ENCODE measurements at regions not wholly inside any gene's neighbourhood (a gene's known extent, or its start where the extent isn't known, plus 50 kb on each side); places are given as distances from the start of the nearest gene placed in this dataset.
"Not testable (repeated sequence)": the region's sequence is repeated elsewhere in the genome, so short reads cannot be mapped to it uniquely, and the experiment has no call there.

DNA sequence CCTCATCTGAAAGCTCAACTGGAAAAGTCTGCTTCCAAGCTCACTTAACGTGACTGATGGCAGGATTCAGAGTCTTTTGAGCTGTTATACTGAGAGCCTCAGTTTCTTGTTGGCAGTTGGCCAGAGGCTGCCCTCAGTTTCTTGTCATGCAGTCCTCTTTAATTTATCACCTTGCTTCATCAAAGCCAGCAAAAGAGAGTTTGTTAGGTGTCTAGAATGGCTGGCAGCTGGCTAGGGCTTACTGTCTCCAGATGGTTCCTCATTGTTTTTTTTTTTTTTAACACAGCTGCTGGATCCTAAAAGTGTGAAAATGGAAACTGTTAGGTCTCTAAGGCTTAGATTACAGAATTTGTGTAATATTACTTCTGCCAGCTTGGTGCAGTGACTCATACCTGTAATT lies 310.6 kb downstream of the PDCD6IP start:
- Mint-ChIP-seq H3K27me3 (ENCODE audit: low read depth) (no peaks in the 10 kb centered on the region), H3K9me3 (peaks cover 2% of the 10 kb centered on the region), H3K36me3 (ENCODE audit: low read depth) (no peaks in the 10 kb centered on the region), H3K4me3 (no peak overlapping the region), H3K27ac (ENCODE audit: unreplicated experiment) (no peak overlapping the region), H3K4me1 (no peaks in the 10 kb centered on the region)
- TF ChIP-seq, protein P1, sequence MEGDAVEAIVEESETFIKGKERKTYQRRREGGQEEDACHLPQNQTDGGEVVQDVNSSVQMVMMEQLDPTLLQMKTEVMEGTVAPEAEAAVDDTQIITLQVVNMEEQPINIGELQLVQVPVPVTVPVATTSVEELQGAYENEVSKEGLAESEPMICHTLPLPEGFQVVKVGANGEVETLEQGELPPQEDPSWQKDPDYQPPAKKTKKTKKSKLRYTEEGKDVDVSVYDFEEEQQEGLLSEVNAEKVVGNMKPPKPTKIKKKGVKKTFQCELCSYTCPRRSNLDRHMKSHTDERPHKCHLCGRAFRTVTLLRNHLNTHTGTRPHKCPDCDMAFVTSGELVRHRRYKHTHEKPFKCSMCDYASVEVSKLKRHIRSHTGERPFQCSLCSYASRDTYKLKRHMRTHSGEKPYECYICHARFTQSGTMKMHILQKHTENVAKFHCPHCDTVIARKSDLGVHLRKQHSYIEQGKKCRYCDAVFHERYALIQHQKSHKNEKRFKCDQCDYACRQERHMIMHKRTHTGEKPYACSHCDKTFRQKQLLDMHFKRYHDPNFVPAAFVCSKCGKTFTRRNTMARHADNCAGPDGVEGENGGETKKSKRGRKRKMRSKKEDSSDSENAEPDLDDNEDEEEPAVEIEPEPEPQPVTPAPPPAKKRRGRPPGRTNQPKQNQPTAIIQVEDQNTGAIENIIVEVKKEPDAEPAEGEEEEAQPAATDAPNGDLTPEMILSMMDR (conservative IDR thresholded peaks at IDR 0.05) = no peak
- DNase-seq (ENCODE audit: low read depth, low spot score) = no peak

- H3K4me1 Mint-ChIP-seq = no peaks in the 10 kb centered on the region
- no peaks in the 10 kb centered on the region for H3K36me3 Mint-ChIP-seq (ENCODE audit: low read depth)
- no peak overlapping the region for H3K27ac Mint-ChIP-seq (ENCODE audit: unreplicated experiment)
- H3K27me3 Mint-ChIP-seq (ENCODE audit: low read depth) = no peaks in the 10 kb centered on the region
- no peak for DNase-seq (ENCODE audit: low read depth, low spot score)
- TF ChIP-seq, protein P1 (conservative IDR thresholded peaks at IDR 0.05) = no peak
- no peak overlapping the region for H3K4me3 Mint-ChIP-seq
- H3K9me3 Mint-ChIP-seq = no peaks in the 10 kb centered on the region
Measured at GRCh38 chr3:34109846-34110245, 311.4 kb downstream of the PDCD6IP start.

DNA sequence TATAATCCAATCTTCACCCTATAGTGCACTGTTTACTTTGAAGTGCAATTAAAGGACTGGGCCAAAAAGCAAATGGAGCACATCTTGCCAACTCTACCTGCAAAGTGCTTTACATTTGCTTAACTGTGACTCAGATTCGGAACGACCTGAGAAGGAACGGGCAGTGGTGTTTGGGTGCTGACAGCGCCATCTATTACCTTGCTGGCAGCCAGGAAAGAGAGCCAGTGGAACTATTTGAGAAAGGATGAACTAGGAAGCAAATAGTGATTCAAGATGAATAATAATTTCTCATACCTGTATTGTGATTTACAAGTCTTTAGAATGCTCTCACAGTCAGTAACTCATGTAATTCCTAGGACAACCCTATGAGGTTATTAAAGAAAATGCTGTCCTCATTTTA lies 312.9 kb downstream of the PDCD6IP start:
- Mint-ChIP-seq H3K36me3 (ENCODE audit: low read depth) (no peaks in the 10 kb centered on the region), H3K4me1 (no peaks in the 10 kb centered on the region), H3K27ac (ENCODE audit: unreplicated experiment) (no peak overlapping the region), H3K4me3 (no peak overlapping the region), H3K27me3 (ENCODE audit: low read depth) (no peaks in the 10 kb centered on the region), H3K9me3 (no peaks in the 10 kb centered on the region)
- DNase-seq (ENCODE audit: low read depth, low spot score) = no peak
- TF ChIP-seq, protein P1 (conservative IDR thresholded peaks at IDR 0.05) = no peak

DNA sequence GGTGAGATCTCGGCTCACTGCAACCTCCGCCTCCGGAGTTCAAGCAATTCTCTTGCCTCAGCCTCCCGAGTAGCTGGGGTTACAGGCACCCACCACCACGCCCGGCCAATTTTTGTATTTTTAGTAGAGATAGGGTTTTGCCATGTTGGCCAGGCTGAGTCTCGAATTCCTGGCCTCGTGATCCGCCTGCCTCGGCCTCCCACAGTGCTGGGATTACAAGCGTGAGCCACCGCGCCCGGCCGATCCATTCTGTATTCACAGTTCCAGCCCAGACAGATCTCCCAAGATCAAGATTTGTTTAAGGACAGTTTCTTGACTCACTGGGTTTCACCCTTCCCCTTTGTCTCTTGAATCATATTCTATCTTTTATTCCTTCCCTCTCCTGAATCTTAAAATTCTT lies 313.8 kb downstream of the PDCD6IP start:
- H3K27ac Mint-ChIP-seq (ENCODE audit: unreplicated experiment) = not testable (repeated sequence)

GRCh38 chr3:34131091-34131490 lies 332.7 kb downstream of the PDCD6IP start:
- Mint-ChIP-seq H3K4me1 (no peaks in the 10 kb centered on the region), H3K27me3 (ENCODE audit: low read depth) (no peaks in the 10 kb centered on the region)
- DNase-seq (ENCODE audit: low read depth, low spot score) = no peak

More for the DNA sequence above, 313.8 kb downstream of the PDCD6IP start:
- H3K4me1 Mint-ChIP-seq; DNase-seq (ENCODE audit: low read depth, low spot score); H3K36me3 Mint-ChIP-seq (ENCODE audit: low read depth); H3K4me3 Mint-ChIP-seq; H3K27me3 Mint-ChIP-seq (ENCODE audit: low read depth); H3K9me3 Mint-ChIP-seq: not testable (repeated sequence)

GRCh38 chr3:34132069-34132692 lies 333.8 kb downstream of the PDCD6IP start:
- H3K4me3 Mint-ChIP-seq = no peak overlapping the region
- no peaks in the 10 kb centered on the region for H3K27me3 Mint-ChIP-seq (ENCODE audit: low read depth)
- peaks cover 5% of the 10 kb centered on the region for H3K36me3 Mint-ChIP-seq (ENCODE audit: low read depth)
- TF ChIP-seq, protein P1 (conservative IDR thresholded peaks at IDR 0.05) = no peak
- H3K9me3 Mint-ChIP-seq = peaks cover 12% of the 10 kb centered on the region
- no peak overlapping the region for H3K27ac Mint-ChIP-seq (ENCODE audit: unreplicated experiment)
- DNase-seq (ENCODE audit: low read depth, low spot score) = no peak
- no peaks in the 10 kb centered on the region for H3K4me1 Mint-ChIP-seq

More at GRCh38 chr3:34131091-34131490, 332.7 kb downstream of the PDCD6IP start:
- TF ChIP-seq, protein P1 (conservative IDR thresholded peaks at IDR 0.05) = no peak
- peaks cover 14% of the 10 kb centered on the region for H3K9me3 Mint-ChIP-seq
- H3K36me3 Mint-ChIP-seq (ENCODE audit: low read depth) = peaks cover 5% of the 10 kb centered on the region
- no peak overlapping the region for H3K4me3 Mint-ChIP-seq
- H3K27ac Mint-ChIP-seq (ENCODE audit: unreplicated experiment) = no peak overlapping the region
